ENCODE measurements at regions not wholly inside any gene's neighbourhood (a gene's known extent, or its start where the extent isn't known, plus 50 kb on each side); places are given as distances from the start of the nearest gene placed in this dataset.

DNA sequence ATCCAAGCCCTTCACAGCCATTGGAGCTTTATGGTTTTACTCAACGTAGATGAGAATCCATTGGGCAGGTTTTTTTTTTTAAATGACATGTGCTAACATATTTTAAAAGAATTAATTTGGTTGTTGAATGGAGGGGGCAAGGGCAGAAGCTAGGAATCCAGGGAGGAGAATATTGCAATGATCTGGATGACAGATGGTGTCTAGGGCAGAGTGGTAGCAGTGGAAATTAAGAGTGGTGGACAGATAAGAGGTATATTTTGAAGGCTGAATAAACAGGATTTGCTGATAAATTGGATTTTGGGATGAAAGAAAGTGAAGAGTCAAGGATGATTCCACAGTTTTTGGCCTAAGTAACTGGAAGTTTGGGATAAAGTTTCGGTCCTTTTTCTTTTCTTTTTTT, 54.8 kb upstream of the DHX40 start:
- no peak for DNase-seq (ENCODE audit: low spot score)
- no peak for ATAC-seq (ENCODE audit: low FRiP score)
- TF ChIP-seq, protein P1, sequence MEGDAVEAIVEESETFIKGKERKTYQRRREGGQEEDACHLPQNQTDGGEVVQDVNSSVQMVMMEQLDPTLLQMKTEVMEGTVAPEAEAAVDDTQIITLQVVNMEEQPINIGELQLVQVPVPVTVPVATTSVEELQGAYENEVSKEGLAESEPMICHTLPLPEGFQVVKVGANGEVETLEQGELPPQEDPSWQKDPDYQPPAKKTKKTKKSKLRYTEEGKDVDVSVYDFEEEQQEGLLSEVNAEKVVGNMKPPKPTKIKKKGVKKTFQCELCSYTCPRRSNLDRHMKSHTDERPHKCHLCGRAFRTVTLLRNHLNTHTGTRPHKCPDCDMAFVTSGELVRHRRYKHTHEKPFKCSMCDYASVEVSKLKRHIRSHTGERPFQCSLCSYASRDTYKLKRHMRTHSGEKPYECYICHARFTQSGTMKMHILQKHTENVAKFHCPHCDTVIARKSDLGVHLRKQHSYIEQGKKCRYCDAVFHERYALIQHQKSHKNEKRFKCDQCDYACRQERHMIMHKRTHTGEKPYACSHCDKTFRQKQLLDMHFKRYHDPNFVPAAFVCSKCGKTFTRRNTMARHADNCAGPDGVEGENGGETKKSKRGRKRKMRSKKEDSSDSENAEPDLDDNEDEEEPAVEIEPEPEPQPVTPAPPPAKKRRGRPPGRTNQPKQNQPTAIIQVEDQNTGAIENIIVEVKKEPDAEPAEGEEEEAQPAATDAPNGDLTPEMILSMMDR (IDR thresholded peaks at IDR 0.05), result no peak

GRCh38 chr17:59511726-59512125, 53.7 kb upstream of the DHX40 start:
- DNase-seq (ENCODE audit: low spot score), result no peak
- TF ChIP-seq, protein P1 (IDR thresholded peaks at IDR 0.05), result no peak
- ATAC-seq (ENCODE audit: low FRiP score), result no peak

DNA sequence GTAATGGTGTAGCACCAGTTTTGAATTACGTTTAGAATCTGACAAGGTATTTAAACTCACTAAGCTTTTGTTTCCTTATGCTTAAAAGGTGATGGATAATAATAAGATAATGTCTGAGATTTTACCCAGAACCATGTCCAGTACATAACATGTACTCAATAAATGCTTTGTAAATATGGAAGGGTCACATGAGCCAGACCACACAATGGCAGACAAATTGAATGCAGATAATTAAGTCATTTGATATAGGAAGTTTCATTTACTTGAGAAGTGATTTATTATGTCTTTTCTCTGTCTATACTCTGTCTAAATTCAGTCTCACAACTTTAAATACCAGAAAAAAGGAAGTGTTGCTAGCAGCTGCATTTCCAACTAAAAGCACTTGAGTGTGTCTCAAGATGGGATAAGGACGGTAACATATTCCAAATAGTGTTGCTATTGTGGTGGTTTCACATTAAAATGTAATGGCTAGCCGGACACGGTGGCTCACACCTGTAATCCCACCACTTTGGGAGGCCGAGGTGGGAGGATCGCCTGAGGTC, 52.5 kb upstream of the DHX40 start:
- TF ChIP-seq, protein P1 (IDR thresholded peaks at IDR 0.05), result no peak
- DNase-seq (ENCODE audit: low spot score) (no peak), ATAC-seq (ENCODE audit: low FRiP score) (no peak)

DNA sequence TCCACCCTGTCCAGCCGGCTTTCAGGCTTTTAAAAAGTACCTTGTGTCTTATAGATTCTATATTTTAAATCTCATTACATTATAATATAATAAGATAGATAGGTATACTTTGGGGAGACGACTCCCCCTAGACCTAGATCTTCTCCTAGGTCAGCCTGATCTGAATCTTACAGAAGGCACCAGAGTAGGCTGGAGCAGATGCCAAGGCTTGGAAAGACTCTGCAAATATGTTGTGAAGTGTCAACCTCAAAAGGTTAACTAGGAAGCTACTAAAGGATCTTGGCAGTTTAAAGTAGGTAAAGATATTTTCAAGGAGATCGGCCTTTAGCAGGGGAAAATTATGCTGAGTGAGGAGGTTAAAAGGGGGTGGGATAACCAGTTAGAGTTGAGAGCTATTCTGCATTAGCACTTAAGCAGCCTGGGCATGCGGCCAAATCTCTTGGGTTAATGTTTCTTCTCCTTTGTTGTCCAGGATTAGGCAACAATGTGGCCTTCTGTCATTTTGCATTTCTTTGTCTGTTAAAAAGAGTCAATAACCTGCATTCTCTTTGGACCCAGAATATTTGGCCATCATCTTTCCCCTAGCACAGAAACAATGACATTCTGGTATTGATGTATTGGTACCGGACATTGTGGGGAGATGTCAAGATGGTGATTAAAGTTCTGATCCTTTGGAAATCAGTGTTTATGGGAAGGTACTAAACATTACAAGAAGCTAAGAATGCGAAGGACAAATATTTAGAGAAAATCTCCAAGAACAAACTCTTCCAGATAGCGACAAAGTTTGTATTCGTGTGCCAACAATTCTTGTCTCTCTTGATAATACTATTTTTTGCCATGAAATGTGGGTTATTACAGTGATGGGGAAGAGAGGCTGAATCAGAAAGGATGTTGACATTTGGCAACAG, 51.2 kb upstream of the DHX40 start:
- ATAC-seq (ENCODE audit: low FRiP score) (no peak), DNase-seq (ENCODE audit: low spot score) (peak; percentile 73)
- TF ChIP-seq, protein P1 (IDR thresholded peaks at IDR 0.05), result no peak
